ENCODE measurements at regions not wholly inside any gene's neighbourhood (a gene's known extent, or its start where the extent isn't known, plus 50 kb on each side); places are given as distances from the start of the nearest gene placed in this dataset.

DNA sequence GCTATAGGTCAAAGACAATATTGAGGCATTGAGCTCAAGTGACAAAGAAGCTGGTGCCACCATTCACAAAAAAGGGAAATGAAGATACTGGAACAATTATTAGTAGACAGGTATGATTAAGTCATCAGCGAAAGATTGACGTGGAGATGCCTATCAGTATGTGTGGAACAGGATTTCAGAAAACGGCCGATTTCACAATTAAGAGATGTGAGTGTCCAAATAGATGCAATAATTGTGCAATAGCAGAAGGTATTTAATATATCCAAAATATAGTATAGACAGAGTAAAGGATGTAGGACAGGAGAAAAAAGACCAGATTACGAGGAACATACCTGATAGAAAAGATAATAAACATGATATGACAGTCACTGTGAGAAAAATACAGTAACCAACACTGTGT lies 433.1 kb downstream of the C12orf50 start:
- TF ChIP-seq YY1 (IDR thresholded peaks at IDR 0.05; ENCODE audit: insufficient read depth, insufficient read length), result no peak
- no peak for TF ChIP-seq SUZ12 (IDR thresholded peaks at IDR 0.05; ENCODE audit: extremely low read depth, insufficient read depth, insufficient read length)
- TF ChIP-seq ZNF274 (IDR thresholded peaks at IDR 0.05; ENCODE audit: low read depth, low read length), result no peak
